ENCODE measurements at regions not wholly inside any gene's neighbourhood (a gene's known extent, or its start where the extent isn't known, plus 50 kb on each side); places are given as distances from the start of the nearest gene placed in this dataset.

DNA sequence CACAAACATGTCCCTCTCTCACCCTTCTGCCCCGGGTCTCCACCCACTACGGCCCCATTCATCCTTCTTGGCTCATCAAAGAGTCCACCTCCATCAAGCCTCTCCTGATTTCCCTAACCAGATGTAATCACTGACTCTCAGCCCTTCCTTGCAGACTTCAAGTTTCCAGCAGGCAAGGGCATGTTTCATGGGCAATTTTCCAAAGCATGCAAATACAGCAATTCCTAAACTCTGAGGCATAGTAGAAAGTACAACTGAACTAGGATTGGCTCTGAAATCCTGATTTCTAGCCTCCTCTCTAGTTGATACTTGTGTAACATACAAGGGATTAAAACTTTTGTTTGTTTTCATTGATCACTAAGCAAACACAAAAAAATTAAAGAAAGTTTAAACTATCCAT is 109.1 kb upstream of the GADD45A start:
- Histone ChIP-seq H3K4me1 (ENCODE audit: control insufficient read depth, insufficient read depth, low read length) (peaks cover 2% of the 10 kb centered on the region), H3K9me3 (ENCODE audit: control insufficient read depth, low read length) (no peaks in the 10 kb centered on the region), H3K27ac (ENCODE audit: low read length) (no peak overlapping the region), H3K4me3 (ENCODE audit: low read length) (no peak overlapping the region), H3K27me3 (ENCODE audit: control insufficient read depth, insufficient read depth) (no peaks in the 10 kb centered on the region)
- WGBS, result 89% methylated on average over 2 of the region's 2 CpGs
- ATAC-seq (no peak), DNase-seq (no peak)
- intact Hi-C loops (cut with DNase I), result no loop called here

DNA sequence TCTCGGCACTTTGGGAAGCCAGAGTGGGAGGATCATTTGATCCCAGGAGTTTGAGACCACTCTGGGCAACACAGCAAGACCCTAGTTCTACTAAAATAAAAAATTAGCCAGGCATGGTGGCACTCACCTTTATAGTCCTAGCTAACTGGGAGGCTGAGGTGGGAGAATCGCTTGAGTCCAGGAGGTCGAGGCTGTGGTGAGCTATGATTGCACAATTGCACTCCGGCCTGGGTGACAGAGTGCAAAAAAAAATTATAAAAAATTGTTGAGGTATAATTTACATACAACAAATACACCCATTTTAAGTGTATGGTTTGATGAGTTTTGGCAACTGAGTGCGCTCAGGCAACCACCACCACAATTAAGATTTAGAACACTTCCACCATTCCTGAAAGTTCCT is 108.5 kb upstream of the GADD45A start:
- Histone ChIP-seq H3K9me3 (ENCODE audit: control insufficient read depth, low read length) (no peaks in the 10 kb centered on the region), H3K27me3 (ENCODE audit: control insufficient read depth, insufficient read depth) (no peaks in the 10 kb centered on the region), H3K4me3 (ENCODE audit: low read length) (no peak overlapping the region), H3K27ac (ENCODE audit: low read length) (no peak overlapping the region), H3K4me1 (ENCODE audit: control insufficient read depth, insufficient read depth, low read length) (peaks cover 2% of the 10 kb centered on the region)
- intact Hi-C loops (cut with DNase I), result no loop called here
- DNase-seq, result no peak
- ATAC-seq, result no peak
- 96% methylated on average over 5 of the region's 5 CpGs for WGBS

DNA sequence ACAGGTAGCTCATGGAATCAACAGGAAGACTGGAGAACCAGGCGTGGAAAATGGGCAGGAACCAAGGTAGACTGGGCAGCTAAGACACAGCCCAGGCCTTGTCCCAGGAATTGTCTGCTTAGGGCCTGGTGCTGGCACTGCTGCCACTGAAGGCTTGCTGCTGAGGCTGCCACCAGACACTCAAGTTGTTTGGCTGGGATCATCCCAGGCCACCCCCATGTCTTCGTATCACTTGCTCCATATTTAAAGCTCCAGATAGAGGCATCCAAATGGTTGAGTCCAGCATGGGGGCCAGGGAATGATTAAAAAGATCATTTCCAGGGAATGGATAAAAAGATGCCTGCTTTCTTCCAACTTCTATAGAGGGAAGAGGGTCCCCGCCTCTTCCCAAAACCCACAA is 107.4 kb upstream of the GADD45A start:
- Histone ChIP-seq H3K27me3 (ENCODE audit: control insufficient read depth, insufficient read depth) (no peaks in the 10 kb centered on the region), H3K4me1 (ENCODE audit: control insufficient read depth, insufficient read depth, low read length) (no peaks in the 10 kb centered on the region), H3K4me3 (ENCODE audit: low read length) (no peak overlapping the region), H3K9me3 (ENCODE audit: control insufficient read depth, low read length) (no peaks in the 10 kb centered on the region), H3K27ac (ENCODE audit: low read length) (no peak overlapping the region)
- DNase-seq (no peak), ATAC-seq (no peak)
- WGBS, result 96% methylated on average over 3 of the region's 3 CpGs
- intact Hi-C loops (cut with DNase I), result no loop called here

DNA sequence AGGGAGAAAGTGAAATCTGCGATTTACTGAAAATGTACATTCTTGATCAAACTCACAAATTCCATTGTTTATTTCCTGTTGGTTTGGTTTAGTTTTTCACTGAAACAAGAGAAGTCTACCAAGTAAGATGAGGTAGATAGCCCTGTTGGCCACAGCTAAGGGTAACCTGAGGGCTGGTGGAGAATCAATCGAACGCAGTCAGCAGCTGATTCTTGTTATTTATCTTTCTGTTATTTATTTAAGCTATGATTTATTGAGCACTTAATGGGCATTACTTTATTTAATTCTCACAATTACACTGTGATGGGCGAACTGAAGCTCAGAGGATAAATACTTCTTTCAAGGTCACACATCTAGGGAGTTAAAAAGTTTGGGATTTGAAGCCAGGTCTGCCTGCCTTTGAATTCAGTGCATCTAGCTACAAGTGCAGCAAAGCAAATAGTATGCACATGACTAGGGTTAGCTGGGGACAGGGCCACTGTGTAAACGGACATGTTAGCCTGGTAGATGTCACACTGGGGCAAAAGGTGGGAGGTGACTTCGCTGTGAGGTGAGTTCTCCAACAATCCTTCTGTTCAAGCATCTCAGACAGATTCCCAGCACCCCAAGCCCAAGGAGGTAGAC is 106.5 kb upstream of the GADD45A start:
- Histone ChIP-seq H3K4me1 (ENCODE audit: control insufficient read depth, insufficient read depth, low read length) (peaks cover under 1% of the 10 kb centered on the region), H3K27ac (ENCODE audit: low read length) (no peak overlapping the region), H3K9me3 (ENCODE audit: control insufficient read depth, low read length) (no peaks in the 10 kb centered on the region), H3K4me3 (ENCODE audit: low read length) (no peak overlapping the region), H3K27me3 (ENCODE audit: control insufficient read depth, insufficient read depth) (no peaks in the 10 kb centered on the region)
- WGBS, result 86% methylated on average over 6 of the region's 6 CpGs
- ATAC-seq (no peak), DNase-seq (no peak)
- intact Hi-C loops (cut with DNase I), result no loop called here

DNA sequence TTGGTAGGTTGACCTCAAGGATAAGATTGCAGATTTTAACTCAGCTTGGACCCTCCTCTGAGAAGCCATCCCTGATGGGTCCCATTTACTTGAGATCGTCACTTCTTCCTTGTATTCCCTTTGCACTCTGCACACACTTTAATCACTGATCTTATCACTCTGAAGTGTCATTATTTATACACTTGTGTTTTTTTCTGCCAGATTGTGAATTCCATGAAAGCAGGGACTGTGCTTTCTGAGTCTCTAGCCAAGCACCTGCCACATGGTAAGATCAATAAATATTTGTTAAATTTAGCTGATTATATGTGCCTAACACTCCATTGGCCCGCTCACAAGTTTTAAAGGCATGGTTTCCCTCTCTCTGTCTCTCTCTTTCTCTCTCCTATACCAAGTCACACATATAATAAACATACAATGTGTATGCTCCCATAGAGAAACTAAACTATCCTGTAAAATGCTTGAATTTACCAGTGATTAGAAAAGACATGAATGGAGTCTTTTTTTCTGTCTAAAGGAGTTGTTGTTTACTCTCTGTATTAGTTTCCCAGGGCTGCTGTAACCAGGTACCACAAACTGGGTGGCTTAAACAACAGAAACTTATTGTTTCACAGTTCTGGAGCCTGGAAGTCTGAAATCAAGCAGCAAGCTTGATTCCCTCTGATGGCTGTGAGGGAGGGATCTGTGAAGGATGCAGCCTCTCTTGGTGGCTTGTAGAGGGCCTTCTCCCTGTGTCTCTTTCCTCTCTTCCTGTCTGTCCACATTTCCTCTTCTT is 105.2 kb upstream of the GADD45A start:
- Histone ChIP-seq H3K9me3 (ENCODE audit: control insufficient read depth, low read length) (no peaks in the 10 kb centered on the region), H3K27ac (ENCODE audit: low read length) (no peak overlapping the region), H3K4me3 (ENCODE audit: low read length) (no peak overlapping the region), H3K27me3 (ENCODE audit: control insufficient read depth, insufficient read depth) (no peaks in the 10 kb centered on the region), H3K4me1 (ENCODE audit: control insufficient read depth, insufficient read depth, low read length) (peaks cover 3% of the 10 kb centered on the region)
- intact Hi-C loops (cut with DNase I), result no loop called here
- DNase-seq (no peak), ATAC-seq (no peak)
- 43% methylated on average over 2 of the region's 2 CpGs for WGBS

DNA sequence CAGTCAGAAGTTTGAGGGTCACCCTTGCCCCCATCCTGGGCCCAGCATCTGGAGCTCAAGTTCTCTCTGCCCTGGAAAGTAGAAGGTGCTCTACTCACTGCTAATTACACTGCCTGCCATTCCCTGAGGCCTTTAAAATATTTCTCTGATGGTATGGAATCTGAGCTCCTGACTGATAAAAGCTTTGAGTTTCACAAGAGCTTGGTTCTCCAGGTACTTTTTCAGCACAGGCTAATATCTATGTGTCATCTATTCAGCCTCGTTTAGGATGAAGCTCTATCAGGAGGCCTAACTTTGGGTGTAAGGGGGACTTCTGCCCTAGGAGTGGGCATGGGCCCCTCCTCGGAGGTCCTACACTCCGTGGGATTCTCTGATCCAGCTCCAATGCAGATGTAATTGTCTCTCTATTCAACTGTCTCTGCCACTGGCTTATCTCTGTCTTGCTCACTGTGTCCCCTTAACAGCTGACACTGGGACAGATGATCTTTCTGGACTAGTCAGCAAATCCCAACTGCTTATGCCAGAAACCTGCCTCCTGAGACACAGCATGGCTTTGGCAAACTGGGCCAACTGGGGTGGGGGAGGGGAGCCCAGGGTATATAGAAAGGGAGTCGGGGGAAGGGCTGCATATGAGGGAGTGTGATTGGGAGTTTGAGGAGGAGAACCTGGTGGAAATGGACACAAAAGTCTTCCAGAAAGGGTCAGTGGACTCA is 104.2 kb upstream of the GADD45A start:
- H3K27ac ChIP-seq (ENCODE audit: low read length), result no peak overlapping the region
- ATAC-seq, result no peak
- H3K27me3 ChIP-seq (ENCODE audit: control insufficient read depth, insufficient read depth), result no peaks in the 10 kb centered on the region
- peaks cover 3% of the 10 kb centered on the region for H3K4me1 ChIP-seq (ENCODE audit: control insufficient read depth, insufficient read depth, low read length)
- intact Hi-C loops (cut with DNase I), result no loop called here
- H3K4me3 ChIP-seq (ENCODE audit: low read length), result no peak overlapping the region
- no peak for DNase-seq
- 69% methylated on average over 4 of the region's 4 CpGs for WGBS
- no peaks in the 10 kb centered on the region for H3K9me3 ChIP-seq (ENCODE audit: control insufficient read depth, low read length)

DNA sequence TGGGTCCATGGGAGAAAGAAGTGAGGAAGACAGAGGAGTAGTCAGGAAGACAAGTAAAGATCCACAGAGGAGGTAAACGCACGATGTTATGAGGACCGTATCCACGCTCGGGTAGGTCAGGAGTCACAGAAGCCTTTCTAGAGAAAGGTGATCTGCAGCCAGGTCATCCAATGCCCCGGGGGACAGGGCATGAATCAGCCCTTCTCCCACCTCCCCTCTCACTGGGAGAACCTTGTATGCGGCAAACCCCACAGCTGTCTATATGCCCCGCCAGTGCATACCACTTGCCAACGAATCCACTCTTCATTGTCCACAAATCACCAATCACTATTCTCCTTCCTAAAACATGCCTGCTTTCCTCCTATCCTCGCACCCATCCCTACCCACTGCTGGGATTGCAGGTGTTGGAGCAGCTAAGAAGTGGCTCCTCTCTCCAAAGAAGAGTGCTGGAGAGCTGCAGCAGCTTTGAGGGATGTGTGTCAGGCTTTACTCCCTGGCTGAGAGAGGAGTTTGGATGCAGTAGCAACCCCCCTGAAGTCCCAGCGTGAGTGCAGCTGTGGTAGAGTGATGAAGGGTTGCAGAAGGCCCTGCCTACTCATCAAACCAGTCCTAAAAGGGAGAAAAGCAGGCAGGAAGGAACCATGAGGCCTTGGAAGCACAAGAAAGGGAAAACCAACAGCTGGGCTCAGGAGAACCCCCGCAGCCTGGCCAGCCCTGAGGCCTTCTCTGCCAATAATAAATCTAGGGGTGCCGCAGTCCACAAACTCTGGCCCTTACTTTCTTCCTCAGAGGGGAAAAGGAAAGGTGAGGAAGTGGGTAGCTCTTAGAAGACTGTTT is 102.2 kb upstream of the GADD45A start:
- intact Hi-C loops (cut with DNase I), result no loop called here
- ATAC-seq (peak in 1 of 2 donors; percentile 34), DNase-seq (peak in 1 of 3 donors; percentile 52)
- Histone ChIP-seq H3K27ac (ENCODE audit: low read length) (no peak overlapping the region), H3K9me3 (ENCODE audit: control insufficient read depth, low read length) (no peaks in the 10 kb centered on the region), H3K27me3 (ENCODE audit: control insufficient read depth, insufficient read depth) (no peaks in the 10 kb centered on the region), H3K4me3 (ENCODE audit: low read length) (no peak overlapping the region), H3K4me1 (ENCODE audit: control insufficient read depth, insufficient read depth, low read length) (peaks cover 3% of the 10 kb centered on the region)
- WGBS, result 87% methylated on average over 13 of the region's 13 CpGs

DNA sequence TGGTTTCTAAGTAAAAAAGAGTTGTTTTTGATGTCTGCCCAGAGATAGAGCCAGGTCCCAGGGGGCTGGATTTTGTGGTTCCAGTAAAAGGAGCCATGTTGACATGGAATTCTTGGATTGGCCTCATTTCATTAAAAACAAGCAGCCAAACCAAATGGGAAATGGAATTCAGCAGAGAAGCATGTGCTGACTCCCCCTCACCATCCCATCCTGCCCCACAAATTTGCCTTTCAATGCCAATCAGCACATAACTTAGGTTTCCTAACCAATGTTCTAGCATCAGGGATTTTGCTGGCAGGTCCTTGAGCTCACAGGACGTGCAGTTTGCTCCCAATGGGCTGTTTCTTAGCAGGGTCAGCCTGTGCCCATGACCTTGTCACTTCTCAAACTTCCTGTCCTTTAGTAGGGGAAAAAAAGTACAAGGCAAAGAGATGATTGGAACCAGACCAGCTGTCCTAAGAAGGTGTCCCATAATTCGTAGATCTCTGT is 101.5 kb upstream of the GADD45A start:
- Histone ChIP-seq H3K4me3 (ENCODE audit: low read length) (no peak overlapping the region), H3K4me1 (ENCODE audit: control insufficient read depth, insufficient read depth, low read length) (peaks cover 5% of the 10 kb centered on the region), H3K9me3 (ENCODE audit: control insufficient read depth, low read length) (no peaks in the 10 kb centered on the region), H3K27me3 (ENCODE audit: control insufficient read depth, insufficient read depth) (no peaks in the 10 kb centered on the region), H3K27ac (ENCODE audit: low read length) (no peak overlapping the region)
- ATAC-seq, result peak; percentile 45 to 55
- peak; percentile 35 to 67 (median 58) for DNase-seq
- WGBS, result 52% methylated on average over 2 of the region's 2 CpGs
- intact Hi-C loops (cut with DNase I), result no loop called here

DNA sequence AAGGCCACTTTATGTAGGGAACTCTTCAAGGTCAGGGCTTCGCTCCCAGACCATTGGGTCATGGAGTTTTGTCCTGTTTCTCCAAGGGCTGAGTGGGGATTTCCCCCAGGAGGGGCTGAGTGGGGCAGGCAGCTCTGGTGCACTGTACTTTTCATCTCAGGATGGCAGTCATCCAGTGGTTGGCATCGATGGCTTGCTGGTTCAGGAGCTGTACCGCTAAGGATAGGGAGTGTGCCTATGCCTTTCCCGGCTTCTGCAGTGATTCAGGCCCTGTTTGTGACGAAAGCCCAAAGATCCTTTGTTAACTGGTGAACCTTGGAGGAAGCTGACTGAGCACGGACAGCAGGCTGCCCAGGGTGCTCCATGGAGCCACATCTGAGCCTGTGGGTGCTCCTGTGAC is 100.1 kb upstream of the GADD45A start:
- ATAC-seq (no peak), DNase-seq (no peak)
- no peaks in the 10 kb centered on the region for H3K27me3 ChIP-seq (ENCODE audit: control insufficient read depth, insufficient read depth)
- H3K4me1 ChIP-seq (ENCODE audit: control insufficient read depth, insufficient read depth, low read length), result peaks cover 8% of the 10 kb centered on the region
- intact Hi-C loops (cut with DNase I), result no loop called here
- H3K9me3 ChIP-seq (ENCODE audit: control insufficient read depth, low read length), result no peaks in the 10 kb centered on the region
- H3K27ac ChIP-seq (ENCODE audit: low read length), result no peak overlapping the region
- 91% methylated on average over 6 of the region's 6 CpGs for WGBS
- H3K4me3 ChIP-seq (ENCODE audit: low read length), result no peak overlapping the region

DNA sequence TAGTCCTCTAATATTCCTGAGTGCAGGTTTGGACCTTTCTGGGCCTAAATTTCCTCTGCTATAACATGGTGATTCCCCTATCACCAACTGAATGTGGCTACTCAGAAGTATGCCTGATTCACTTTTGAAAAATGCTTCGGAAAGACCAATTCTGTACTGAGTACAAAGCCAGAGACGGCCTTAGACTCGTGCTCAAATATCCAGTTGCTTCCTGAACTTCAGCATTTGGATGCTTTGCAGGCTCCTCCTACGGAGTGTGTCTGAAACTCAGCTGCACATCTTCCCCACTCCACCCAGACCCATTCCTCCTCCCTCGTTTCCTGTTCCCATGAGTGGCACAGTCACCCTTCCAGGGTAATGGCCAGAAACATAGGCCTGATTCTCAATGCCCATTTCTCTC is 98.4 kb upstream of the GADD45A start:
- intact Hi-C loops (cut with DNase I), result no loop called here
- DNase-seq, result no peak
- Histone ChIP-seq H3K4me3 (ENCODE audit: low read length) (no peak overlapping the region), H3K27ac (ENCODE audit: low read length) (no peak overlapping the region), H3K27me3 (ENCODE audit: control insufficient read depth, insufficient read depth) (no peaks in the 10 kb centered on the region), H3K4me1 (ENCODE audit: control insufficient read depth, insufficient read depth, low read length) (peaks cover 14% of the 10 kb centered on the region), H3K9me3 (ENCODE audit: control insufficient read depth, low read length) (no peaks in the 10 kb centered on the region)
- 45% methylated on average over 5 of the region's 5 CpGs for WGBS
- peak in 1 of 2 donors; percentile 23 for ATAC-seq

Data from right cardiac atrium (tissue), 5 donors.